H9 (cell line): ENCODE measurements at regions not wholly inside any gene's neighbourhood (a gene's known extent, or its start where the extent isn't known, plus 50 kb on each side); places are given as distances from the start of the nearest gene placed in this dataset.

Experiments
- DNase-seq: peaks from one replicate; pipeline ENCODE4 v3.0.0-alpha.2; 2017
- H2AFZ ChIP-seq: one replicate; pipeline ENCODE4 v1.6.1; 2013; ENCODE audit warnings: mild to moderate bottlenecking, low read length, control low read depth, moderate library complexity
- H2AK5ac ChIP-seq: 2 replicates; pipeline ENCODE4 v1.6.1; 2013; ENCODE audit warnings: low read length, control low read depth, mixed read lengths; ENCODE audit not compliant: insufficient read length
- H2BK120ac ChIP-seq: one replicate; pipeline ENCODE4 v1.6.1; 2013; ENCODE audit warnings: low read depth, mild to moderate bottlenecking, low read length, control low read depth, inconsistent platforms; ENCODE audit not compliant: poor library complexity, severe bottlenecking
- H2BK12ac ChIP-seq: 2 replicates; pipeline ENCODE4 v1.6.1; 2013; ENCODE audit warnings: low read length, control low read depth, mixed read lengths, low read depth; ENCODE audit not compliant: insufficient read length
- H2BK15ac ChIP-seq: 2 replicates; pipeline ENCODE4 v1.6.1; 2013; ENCODE audit warnings: low read depth, low read length, control low read depth
- H2BK20ac ChIP-seq: one replicate; pipeline ENCODE4 v1.6.1; 2013; ENCODE audit warnings: low read depth, mild to moderate bottlenecking, low read length, control low read depth, inconsistent platforms; ENCODE audit not compliant: poor library complexity, severe bottlenecking
- H2BK5ac ChIP-seq: 2 replicates; pipeline ENCODE4 v1.6.1; 2013; ENCODE audit warnings: low read length, control low read depth, mixed read lengths; ENCODE audit not compliant: insufficient read length
- H3K14ac ChIP-seq: 2 replicates; pipeline ENCODE4 v1.6.1; 2013; ENCODE audit warnings: low read length, control low read depth; ENCODE audit not compliant: insufficient read depth
- H3K18ac ChIP-seq: 2 replicates; pipeline ENCODE4 v1.6.1; 2013; ENCODE audit warnings: low read depth, mild to moderate bottlenecking, mixed read lengths, low read length, control low read depth; ENCODE audit not compliant: insufficient read length
- H3K23ac ChIP-seq: 2 replicates; pipeline ENCODE4 v1.6.1; 2013; ENCODE audit warnings: low read length, control low read depth, mixed read lengths, low read depth; ENCODE audit not compliant: insufficient read length
- H3K23me2 ChIP-seq: 2 replicates; pipeline ENCODE4 v1.6.1; 2013; ENCODE audit warnings: low read depth, mild to moderate bottlenecking, mixed read lengths, low read length, control low read depth; ENCODE audit not compliant: insufficient read length, poor library complexity, severe bottlenecking
- H3K27ac ChIP-seq: 2 replicates; pipeline ENCODE4 v1.5.1; 2013; ENCODE audit warnings: low read length, control low read depth, mixed read lengths, low read depth; ENCODE audit not compliant: insufficient read length
- H3K27me3 ChIP-seq: 2 replicates; pipeline ENCODE4 v1.6.1; 2013; ENCODE audit warnings: low read length, control low read depth, inconsistent platforms; ENCODE audit not compliant: insufficient read depth
- H3K4ac ChIP-seq: 2 replicates; pipeline ENCODE4 v1.6.1; 2013; ENCODE audit warnings: low read depth, mild to moderate bottlenecking, control low read depth, inconsistent platforms, low read length, moderate library complexity
- H3K4me1 ChIP-seq: 2 replicates; pipeline ENCODE4 v1.6.1; 2013; ENCODE audit warnings: low read length, control low read depth, inconsistent platforms; ENCODE audit not compliant: insufficient read depth
- H3K4me2 ChIP-seq: 2 replicates; pipeline ENCODE4 v1.6.1; 2013; ENCODE audit warnings: low read length, control low read depth, mixed read lengths; ENCODE audit not compliant: insufficient read length, insufficient read depth
- H3K56ac ChIP-seq: 2 replicates; pipeline ENCODE4 v1.6.1; 2013; ENCODE audit warnings: low read depth, mild to moderate bottlenecking, mixed read lengths, low read length, control low read depth; ENCODE audit not compliant: insufficient read length
- H3K79me1 ChIP-seq: 2 replicates; pipeline ENCODE4 v1.6.1; 2013; ENCODE audit warnings: low read depth, mild to moderate bottlenecking, moderate library complexity, low read length, control low read depth, inconsistent platforms; ENCODE audit not compliant: insufficient read depth, poor library complexity, severe bottlenecking
- H3K79me2 ChIP-seq: 2 replicates; pipeline ENCODE4 v1.6.1; 2013; ENCODE audit warnings: low read length, control low read depth, inconsistent platforms; ENCODE audit not compliant: insufficient read depth
- H3K9ac ChIP-seq: 2 replicates; pipeline ENCODE4 v1.6.1; 2013; ENCODE audit warnings: low read length, control low read depth, mixed read lengths; ENCODE audit not compliant: insufficient read length; ENCODE audit errors: extremely low read depth
- H3K9me3 ChIP-seq: one replicate; pipeline ENCODE4 v1.6.1; 2013; ENCODE audit warnings: low read depth, low read length, inconsistent platforms; ENCODE audit not compliant: control insufficient read depth
- H3T11ph ChIP-seq: one replicate; pipeline ENCODE4 v1.6.1; 2013; ENCODE audit warnings: mild to moderate bottlenecking, low read length, control low read depth, inconsistent platforms
- H4K20me1 ChIP-seq: one replicate; pipeline ENCODE4 v1.6.1; 2013; ENCODE audit not compliant: control insufficient read depth, insufficient read length, insufficient read depth
- H4K5ac ChIP-seq: 2 replicates; pipeline ENCODE4 v1.6.1; 2013; ENCODE audit warnings: low read depth, mild to moderate bottlenecking, mixed read lengths, low read length, control low read depth; ENCODE audit not compliant: insufficient read length
- H4K8ac ChIP-seq: replicated peaks from 2 replicates; pipeline ENCODE4 v1.6.1; 2013; ENCODE audit warnings: low read length, control low read depth, mixed read lengths, low read depth; ENCODE audit not compliant: insufficient read length
- H4K91ac ChIP-seq: 2 replicates; pipeline ENCODE4 v1.6.1; 2013; ENCODE audit warnings: low read depth, mild to moderate bottlenecking, moderate library complexity, mixed read lengths, low read length, control low read depth; ENCODE audit not compliant: insufficient read length
- H3K27ac Mint-ChIP-seq, 3 experiments: 2 replicates in 2 of 3; 3 replicates in 1 of 3; pipeline ENCODE4 v1.8.0; 2020 to 2021; ENCODE audit warnings: mixed read lengths in 3 of 3, mild to moderate bottlenecking in 1 of 3, moderate library complexity in 1 of 3
- H3K27me3 Mint-ChIP-seq: 2 replicates; pipeline ENCODE4 v1.8.0; 2021; ENCODE audit warnings: low read depth, mild to moderate bottlenecking, moderate library complexity, mixed read lengths
- H3K36me3 Mint-ChIP-seq, 3 experiments: 2 replicates in 2 of 3; 3 replicates in 1 of 3; pipeline ENCODE4 v1.8.0; 2020 to 2021; ENCODE audit warnings: low read depth in 3 of 3, mixed read lengths in 3 of 3; ENCODE audit not compliant: insufficient read depth in 1 of 3
- H3K4me1 Mint-ChIP-seq, 2 experiments: 2 replicates each; pipeline ENCODE4 v1.8.0; 2020; ENCODE audit warnings: mixed read lengths in 2 of 2
- H3K4me3 Mint-ChIP-seq, 2 experiments: 2 replicates in 1 of 2; 3 replicates in 1 of 2; pipeline ENCODE4 v1.8.0; 2020 to 2021; ENCODE audit warnings: mild to moderate bottlenecking in 2 of 2, mixed read lengths in 2 of 2, moderate library complexity in 1 of 2
- H3K9me3 Mint-ChIP-seq, 2 experiments: 2 replicates in 1 of 2; 3 replicates in 1 of 2; pipeline ENCODE4 v1.8.0; 2020; ENCODE audit warnings: mild to moderate bottlenecking in 2 of 2, mixed read lengths in 2 of 2, moderate library complexity in 1 of 2
- CTCF ChIP-seq: fragments of 200-600 bp; sonication (generic); conservative IDR thresholded peaks from 3 replicates; pipeline ENCODE4 v1.8.0; 2021; ENCODE audit warnings: antibody characterized with exemption, mild to moderate bottlenecking
- WGBS: extraction: QIAGEN DNeasy Blood & Tissue Kit; methylation state at CpG from one replicate; pipeline ENCODE4 v1.1.7; 2013; ENCODE audit warnings: missing lambda C conversion rate, low lambda C conversion rate, mixed read lengths; ENCODE audit not compliant: insufficient read length; ENCODE audit errors: extremely low coverage; 5-methylcytosine and 5-hydroxymethylcytosine counted together

DNA sequence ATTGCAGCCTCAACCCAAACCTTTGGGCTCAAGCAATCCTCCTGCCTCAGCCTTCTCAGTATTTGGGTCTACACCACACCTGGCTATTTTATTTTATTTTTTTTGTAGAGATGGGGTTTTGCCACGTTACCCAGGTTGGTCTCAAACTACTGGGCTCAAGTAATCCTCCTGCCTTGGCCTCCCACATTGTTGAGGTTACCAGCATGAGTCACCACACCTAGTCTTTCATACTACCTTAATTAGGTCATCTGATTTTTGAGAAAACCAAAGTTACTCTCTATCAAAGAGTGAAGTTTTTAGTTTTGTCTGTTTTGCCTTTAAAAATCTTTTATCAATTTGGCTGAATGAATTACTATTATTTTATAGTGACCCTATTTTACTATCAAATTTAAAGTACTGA is 335.6 kb upstream of the LRRC4C start:
- Histone ChIP-seq H4K20me1 (no peaks in the 10 kb centered on the region), H2BK15ac (no peak overlapping the region), H3K27me3 (no peaks in the 10 kb centered on the region), H3K9me3 (no peaks in the 10 kb centered on the region), H4K5ac (no peak overlapping the region), H4K8ac (no peak overlapping the region), H3K18ac (no peak overlapping the region), H3K56ac (no peak overlapping the region), H3K14ac (no peak overlapping the region), H3K79me2 (no peaks in the 10 kb centered on the region), H3K4me1 (no peaks in the 10 kb centered on the region), H3K4me2 (no peak overlapping the region), H3K4ac (no peak overlapping the region), H2BK120ac (no peak overlapping the region), H3K23me2 (no peaks in the 10 kb centered on the region), H4K91ac (no peak overlapping the region), H3K9ac (no peak overlapping the region), H3K79me1 (no peaks in the 10 kb centered on the region), H2AK5ac (no peak overlapping the region), H3K27ac (no peak overlapping the region), H3K23ac (no peak overlapping the region), H2BK12ac (no peak overlapping the region), H2AFZ (no peak overlapping the region), H3T11ph (no peak overlapping the region), H2BK20ac (no peak overlapping the region), H2BK5ac (no peak overlapping the region)
- Mint-ChIP-seq H3K4me3 (no peak overlapping the region), H3K9me3 (peaks cover 0 to 6% of the 10 kb centered on the region in 2 experiments; a peak in 4 of 5 replicates), H3K4me1 (0 out of 4 replicates have a peak, but pooled peaks cover 0 to 3% of the 10 kb centered on the region in 2 experiments), H3K27ac (no peak overlapping the region), H3K27me3 (no peaks in the 10 kb centered on the region), H3K36me3 (0 out of 7 replicates have a peak, but pooled peaks cover 0 to 9% (median 0%) of the 10 kb centered on the region in 3 experiments)
- WGBS, result no CpG with 5 or more reads among the region's 1 CpG
- TF ChIP-seq CTCF, result no peak
- no peak for DNase-seq
